ENCODE measurements at regions not wholly inside any gene's neighbourhood (a gene's known extent, or its start where the extent isn't known, plus 50 kb on each side); places are given as distances from the start of the nearest gene placed in this dataset.

- TF ChIP-seq, protein P1, sequence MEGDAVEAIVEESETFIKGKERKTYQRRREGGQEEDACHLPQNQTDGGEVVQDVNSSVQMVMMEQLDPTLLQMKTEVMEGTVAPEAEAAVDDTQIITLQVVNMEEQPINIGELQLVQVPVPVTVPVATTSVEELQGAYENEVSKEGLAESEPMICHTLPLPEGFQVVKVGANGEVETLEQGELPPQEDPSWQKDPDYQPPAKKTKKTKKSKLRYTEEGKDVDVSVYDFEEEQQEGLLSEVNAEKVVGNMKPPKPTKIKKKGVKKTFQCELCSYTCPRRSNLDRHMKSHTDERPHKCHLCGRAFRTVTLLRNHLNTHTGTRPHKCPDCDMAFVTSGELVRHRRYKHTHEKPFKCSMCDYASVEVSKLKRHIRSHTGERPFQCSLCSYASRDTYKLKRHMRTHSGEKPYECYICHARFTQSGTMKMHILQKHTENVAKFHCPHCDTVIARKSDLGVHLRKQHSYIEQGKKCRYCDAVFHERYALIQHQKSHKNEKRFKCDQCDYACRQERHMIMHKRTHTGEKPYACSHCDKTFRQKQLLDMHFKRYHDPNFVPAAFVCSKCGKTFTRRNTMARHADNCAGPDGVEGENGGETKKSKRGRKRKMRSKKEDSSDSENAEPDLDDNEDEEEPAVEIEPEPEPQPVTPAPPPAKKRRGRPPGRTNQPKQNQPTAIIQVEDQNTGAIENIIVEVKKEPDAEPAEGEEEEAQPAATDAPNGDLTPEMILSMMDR (conservative IDR thresholded peaks at IDR 0.05), result no peak
- no peak for TF ChIP-seq EZH2 (IDR thresholded peaks at IDR 0.05; ENCODE audit: low read depth)
These were observed 119.7 kb downstream of the SLC25A47 start for GRCh38 chr14:100442498-100443490.
